ENCODE measurements at regions not wholly inside any gene's neighbourhood (a gene's known extent, or its start where the extent isn't known, plus 50 kb on each side); places are given as distances from the start of the nearest gene placed in this dataset.
A peak's percentile ranks its signal among the peaks of the same experiment; 100 is the strongest.

- Histone ChIP-seq H3K36me3 (ENCODE audit: insufficient read depth, low read length) (no peaks in the 10 kb centered on the region), H3K79me2 (ENCODE audit: insufficient read depth, low read length) (no peaks in the 10 kb centered on the region), H2AFZ (ENCODE audit: low read length) (no peak overlapping the region), H3K4me1 (ENCODE audit: insufficient read depth, low read length) (peaks cover 7% of the 10 kb centered on the region), H3K4me3 (ENCODE audit: insufficient read depth, low read length) (no peak overlapping the region), H3K27ac (ENCODE audit: low read depth, low read length) (no peak overlapping the region), H4K20me1 (ENCODE audit: insufficient read depth, low read length) (no peaks in the 10 kb centered on the region), H3K4me2 (ENCODE audit: insufficient read depth, low read length) (no peak overlapping the region), H3K27me3 (ENCODE audit: insufficient read depth, low read length) (peaks cover 47% of the 10 kb centered on the region), H3K9me3 (ENCODE audit: low read depth, low read length) (peaks cover 3% of the 10 kb centered on the region)
- TF ChIP-seq, protein P1, sequence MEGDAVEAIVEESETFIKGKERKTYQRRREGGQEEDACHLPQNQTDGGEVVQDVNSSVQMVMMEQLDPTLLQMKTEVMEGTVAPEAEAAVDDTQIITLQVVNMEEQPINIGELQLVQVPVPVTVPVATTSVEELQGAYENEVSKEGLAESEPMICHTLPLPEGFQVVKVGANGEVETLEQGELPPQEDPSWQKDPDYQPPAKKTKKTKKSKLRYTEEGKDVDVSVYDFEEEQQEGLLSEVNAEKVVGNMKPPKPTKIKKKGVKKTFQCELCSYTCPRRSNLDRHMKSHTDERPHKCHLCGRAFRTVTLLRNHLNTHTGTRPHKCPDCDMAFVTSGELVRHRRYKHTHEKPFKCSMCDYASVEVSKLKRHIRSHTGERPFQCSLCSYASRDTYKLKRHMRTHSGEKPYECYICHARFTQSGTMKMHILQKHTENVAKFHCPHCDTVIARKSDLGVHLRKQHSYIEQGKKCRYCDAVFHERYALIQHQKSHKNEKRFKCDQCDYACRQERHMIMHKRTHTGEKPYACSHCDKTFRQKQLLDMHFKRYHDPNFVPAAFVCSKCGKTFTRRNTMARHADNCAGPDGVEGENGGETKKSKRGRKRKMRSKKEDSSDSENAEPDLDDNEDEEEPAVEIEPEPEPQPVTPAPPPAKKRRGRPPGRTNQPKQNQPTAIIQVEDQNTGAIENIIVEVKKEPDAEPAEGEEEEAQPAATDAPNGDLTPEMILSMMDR (IDR thresholded peaks at IDR 0.05; ENCODE audit: extremely low read depth, low read depth, low read length) = no peak
- DNase-seq (ENCODE audit: insufficient read length, low spot score, missing footprints) = no peak
Measured at GRCh38 chr16:86378831-86379504, 131.4 kb upstream of the FOXF1 start.

DNA sequence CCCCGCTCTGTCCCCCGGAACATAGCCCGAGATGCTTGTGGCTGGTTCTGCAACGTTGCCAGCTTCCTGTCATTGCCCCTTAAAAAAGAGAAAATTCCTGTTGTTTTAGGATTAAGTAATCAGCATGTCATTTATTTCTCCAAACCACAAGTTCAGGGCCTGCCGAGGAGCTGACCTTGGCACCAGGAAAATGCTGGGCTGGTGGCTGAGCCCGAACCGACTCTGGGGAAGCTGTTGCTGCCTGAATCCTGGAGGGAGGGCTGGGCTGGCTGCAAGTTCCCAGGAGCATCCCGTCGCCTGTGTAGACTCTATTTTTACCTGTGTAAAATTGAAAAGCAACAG, 130.9 kb upstream of the FOXF1 start:
- DNase-seq (ENCODE audit: insufficient read length, low spot score, missing footprints) = peak; percentile 86
- Histone ChIP-seq H3K27ac (ENCODE audit: low read depth, low read length) (no peak overlapping the region), H3K4me2 (ENCODE audit: insufficient read depth, low read length) (no peak overlapping the region), H3K4me1 (ENCODE audit: insufficient read depth, low read length) (peaks cover 7% of the 10 kb centered on the region), H3K9me3 (ENCODE audit: low read depth, low read length) (no peaks in the 10 kb centered on the region), H4K20me1 (ENCODE audit: insufficient read depth, low read length) (no peaks in the 10 kb centered on the region), H3K36me3 (ENCODE audit: insufficient read depth, low read length) (no peaks in the 10 kb centered on the region), H3K27me3 (ENCODE audit: insufficient read depth, low read length) (peaks cover 42% of the 10 kb centered on the region), H3K79me2 (ENCODE audit: insufficient read depth, low read length) (no peaks in the 10 kb centered on the region), H3K4me3 (ENCODE audit: insufficient read depth, low read length) (no peak overlapping the region), H2AFZ (ENCODE audit: low read length) (no peak overlapping the region)
- TF ChIP-seq, protein P1 (IDR thresholded peaks at IDR 0.05; ENCODE audit: extremely low read depth, low read depth, low read length) = no peak

DNA sequence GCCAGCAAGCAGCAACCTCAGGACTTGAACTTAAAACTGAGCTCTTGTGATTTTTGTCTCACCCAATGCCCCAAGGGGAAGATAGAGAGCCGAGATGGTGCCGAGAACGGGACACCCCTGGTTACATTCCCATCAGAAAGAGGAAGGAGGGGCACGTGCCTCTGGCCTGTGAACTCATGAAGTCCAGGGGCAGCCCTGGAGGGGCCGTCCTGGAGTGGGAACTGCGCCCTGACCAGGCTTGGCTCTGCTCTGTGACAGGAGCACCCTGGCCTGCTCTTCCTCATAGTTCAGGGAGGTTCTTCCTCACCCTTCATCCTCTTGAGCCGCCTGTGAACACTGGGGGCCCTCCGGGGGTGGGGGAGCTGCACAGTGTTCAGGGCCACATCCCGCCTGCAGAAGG, 130.3 kb upstream of the FOXF1 start:
- peaks cover 7% of the 10 kb centered on the region for H3K4me1 ChIP-seq (ENCODE audit: insufficient read depth, low read length)
- H3K79me2 ChIP-seq (ENCODE audit: insufficient read depth, low read length) = no peaks in the 10 kb centered on the region

GRCh38 chr16:86381491-86381890, 128.8 kb upstream of the FOXF1 start:
- no peaks in the 10 kb centered on the region for H3K9me3 ChIP-seq (ENCODE audit: low read depth, low read length)
- H3K79me2 ChIP-seq (ENCODE audit: insufficient read depth, low read length) = no peaks in the 10 kb centered on the region
- no peak overlapping the region for H3K4me2 ChIP-seq (ENCODE audit: insufficient read depth, low read length)
- TF ChIP-seq, protein P1 (IDR thresholded peaks at IDR 0.05; ENCODE audit: extremely low read depth, low read depth, low read length) = no peak
- H3K27me3 ChIP-seq (ENCODE audit: insufficient read depth, low read length) = peaks cover 33% of the 10 kb centered on the region
- no peaks in the 10 kb centered on the region for H3K36me3 ChIP-seq (ENCODE audit: insufficient read depth, low read length)
- H3K4me1 ChIP-seq (ENCODE audit: insufficient read depth, low read length) = peaks cover 7% of the 10 kb centered on the region
- H3K27ac ChIP-seq (ENCODE audit: low read depth, low read length) = no peak overlapping the region
- H4K20me1 ChIP-seq (ENCODE audit: insufficient read depth, low read length) = no peaks in the 10 kb centered on the region
- DNase-seq (ENCODE audit: insufficient read length, low spot score, missing footprints) = no peak
- no peak overlapping the region for H3K4me3 ChIP-seq (ENCODE audit: insufficient read depth, low read length)
- no peak overlapping the region for H2AFZ ChIP-seq (ENCODE audit: low read length)

More for the DNA sequence above, 130.3 kb upstream of the FOXF1 start:
- Histone ChIP-seq H3K27ac (ENCODE audit: low read depth, low read length) (no peak overlapping the region), H2AFZ (ENCODE audit: low read length) (no peak overlapping the region), H3K4me2 (ENCODE audit: insufficient read depth, low read length) (no peak overlapping the region), H3K36me3 (ENCODE audit: insufficient read depth, low read length) (no peaks in the 10 kb centered on the region), H3K4me3 (ENCODE audit: insufficient read depth, low read length) (no peak overlapping the region), H3K27me3 (ENCODE audit: insufficient read depth, low read length) (peaks cover 38% of the 10 kb centered on the region), H3K9me3 (ENCODE audit: low read depth, low read length) (no peaks in the 10 kb centered on the region), H4K20me1 (ENCODE audit: insufficient read depth, low read length) (no peaks in the 10 kb centered on the region)
- TF ChIP-seq, protein P1 (IDR thresholded peaks at IDR 0.05; ENCODE audit: extremely low read depth, low read depth, low read length) = no peak
- DNase-seq (ENCODE audit: insufficient read length, low spot score, missing footprints) = no peak
